BLaER1 (cell line): ENCODE measurements at regions not wholly inside any gene's neighbourhood (a gene's known extent, or its start where the extent isn't known, plus 50 kb on each side); places are given as distances from the start of the nearest gene placed in this dataset.

Experiments
- H3K27ac ChIP-seq: shearing (Covaris generic); formaldehyde crosslinking; 2 replicates; pipeline ENCODE4 v1.8.1; 2022
- H3K27me3 ChIP-seq: shearing (Covaris generic); formaldehyde crosslinking; 2 replicates; pipeline ENCODE4 v1.8.1; 2022
- H3K36me3 ChIP-seq: shearing (Covaris generic); formaldehyde crosslinking; 2 replicates; pipeline ENCODE4 v1.8.1; 2022
- H3K4me1 ChIP-seq: shearing (Covaris generic); formaldehyde crosslinking; 2 replicates; pipeline ENCODE4 v1.8.1; 2022
- H3K4me2 ChIP-seq: shearing (Covaris generic); formaldehyde crosslinking; 2 replicates; pipeline ENCODE4 v1.8.1; 2022
- H3K4me3 ChIP-seq: shearing (Covaris generic); formaldehyde crosslinking; 2 replicates; pipeline ENCODE4 v1.8.1; 2022
- H3K9ac ChIP-seq: shearing (Covaris generic); formaldehyde crosslinking; 2 replicates; pipeline ENCODE4 v1.8.1; 2022
- H3K9me3 ChIP-seq: shearing (Covaris generic); formaldehyde crosslinking; 2 replicates; pipeline ENCODE4 v1.8.1; 2022
- H4K20me1 ChIP-seq: shearing (Covaris generic); formaldehyde crosslinking; 2 replicates; pipeline ENCODE4 v1.8.1; 2022
- Cebpa-rat ChIP-seq: shearing (Covaris generic); IDR thresholded peaks from 2 replicates; pipeline ENCODE4 v1.8.1; 2022

- Histone ChIP-seq H3K36me3 (no peaks in the 10 kb centered on the region), H3K27ac (no peak overlapping the region), H3K9ac (no peak overlapping the region), H3K27me3 (no peaks in the 10 kb centered on the region), H3K4me3 (no peak overlapping the region), H3K9me3 (peaks cover 3% of the 10 kb centered on the region; the same call in 1 of the 2 replicates), H4K20me1 (no peaks in the 10 kb centered on the region), H3K4me1 (peaks cover 13% of the 10 kb centered on the region), H3K4me2 (no peak overlapping the region)
- TF ChIP-seq Cebpa-rat = no peak
Measured at GRCh38 chr4:11496351-11496829, 67.7 kb upstream of the HS3ST1 start.

GRCh38 chr4:11495818-11496217, 67.1 kb upstream of the HS3ST1 start:
- H3K27me3 ChIP-seq = no peaks in the 10 kb centered on the region
- no peak overlapping the region for H3K27ac ChIP-seq
- no peaks in the 10 kb centered on the region for H3K36me3 ChIP-seq
- no peak for TF ChIP-seq Cebpa-rat
- no peak overlapping the region for H3K4me2 ChIP-seq
- H3K9me3 ChIP-seq = peaks cover 3% of the 10 kb centered on the region; the same call in 1 of the 2 replicates
- H3K9ac ChIP-seq = no peak overlapping the region
- peaks cover 13% of the 10 kb centered on the region for H3K4me1 ChIP-seq
- no peaks in the 10 kb centered on the region for H4K20me1 ChIP-seq
- no peak overlapping the region for H3K4me3 ChIP-seq

GRCh38 chr4:11495291-11495690, 66.6 kb upstream of the HS3ST1 start:
- no peak for TF ChIP-seq Cebpa-rat
- no peaks in the 10 kb centered on the region for H4K20me1 ChIP-seq
- no peaks in the 10 kb centered on the region for H3K36me3 ChIP-seq
- no peak overlapping the region for H3K4me3 ChIP-seq
- H3K4me1 ChIP-seq = peaks cover 13% of the 10 kb centered on the region
- H3K27ac ChIP-seq = no peak overlapping the region
- H3K27me3 ChIP-seq = no peaks in the 10 kb centered on the region
- no peak overlapping the region for H3K9ac ChIP-seq
- H3K9me3 ChIP-seq = peaks cover 3% of the 10 kb centered on the region; the same call in 1 of the 2 replicates
- no peak overlapping the region for H3K4me2 ChIP-seq

- Histone ChIP-seq H3K27ac (no peak overlapping the region), H3K4me1 (peaks cover 13% of the 10 kb centered on the region), H3K36me3 (no peaks in the 10 kb centered on the region), H3K4me3 (no peak overlapping the region), H4K20me1 (no peaks in the 10 kb centered on the region), H3K9ac (no peak overlapping the region), H3K9me3 (peaks cover 3% of the 10 kb centered on the region; the same call in 1 of the 2 replicates), H3K27me3 (no peaks in the 10 kb centered on the region), H3K4me2 (0 out of 2 replicates have a peak overlapping the region, but pooled peaks have one; percentile 0)
- no peak for TF ChIP-seq Cebpa-rat
Measured at GRCh38 chr4:11494232-11494631, 65.5 kb upstream of the HS3ST1 start.

- no peak overlapping the region for H3K4me3 ChIP-seq
- no peak overlapping the region for H3K27ac ChIP-seq
- H3K4me2 ChIP-seq = no peak overlapping the region
- no peaks in the 10 kb centered on the region for H3K36me3 ChIP-seq
- H3K4me1 ChIP-seq = peaks cover 6% of the 10 kb centered on the region
- no peaks in the 10 kb centered on the region for H4K20me1 ChIP-seq
- no peaks in the 10 kb centered on the region for H3K9me3 ChIP-seq
- H3K27me3 ChIP-seq = no peaks in the 10 kb centered on the region
- no peak for TF ChIP-seq Cebpa-rat
- no peak overlapping the region for H3K9ac ChIP-seq
Measured at GRCh38 chr4:11489453-11490083, 60.9 kb upstream of the HS3ST1 start.

GRCh38 chr4:11488657-11489452, 60.2 kb upstream of the HS3ST1 start:
- Histone ChIP-seq H3K36me3 (no peaks in the 10 kb centered on the region), H3K4me3 (no peak overlapping the region), H3K9me3 (no peaks in the 10 kb centered on the region), H3K9ac (no peak overlapping the region), H3K27me3 (no peaks in the 10 kb centered on the region), H3K4me2 (no peak overlapping the region), H3K27ac (no peak overlapping the region), H3K4me1 (no peaks in the 10 kb centered on the region), H4K20me1 (no peaks in the 10 kb centered on the region)
- no peak for TF ChIP-seq Cebpa-rat

- H4K20me1 ChIP-seq = no peaks in the 10 kb centered on the region
- H3K9me3 ChIP-seq = no peaks in the 10 kb centered on the region
- no peaks in the 10 kb centered on the region for H3K27me3 ChIP-seq
- H3K4me2 ChIP-seq = no peak overlapping the region
- no peak overlapping the region for H3K4me3 ChIP-seq
- H3K27ac ChIP-seq = no peak overlapping the region
- no peaks in the 10 kb centered on the region for H3K4me1 ChIP-seq
- H3K9ac ChIP-seq = no peak overlapping the region
- TF ChIP-seq Cebpa-rat = no peak
- H3K36me3 ChIP-seq = no peaks in the 10 kb centered on the region
Measured at GRCh38 chr4:11487868-11488544, 59.3 kb upstream of the HS3ST1 start.

GRCh38 chr4:11487139-11487538, 58.4 kb upstream of the HS3ST1 start:
- Histone ChIP-seq H4K20me1 (no peaks in the 10 kb centered on the region), H3K4me3 (no peak overlapping the region), H3K4me1 (no peaks in the 10 kb centered on the region), H3K36me3 (no peaks in the 10 kb centered on the region), H3K27me3 (no peaks in the 10 kb centered on the region), H3K9ac (no peak overlapping the region), H3K4me2 (no peak overlapping the region), H3K27ac (no peak overlapping the region), H3K9me3 (no peaks in the 10 kb centered on the region)
- no peak for TF ChIP-seq Cebpa-rat

- H3K4me3 ChIP-seq = no peak overlapping the region
- H3K9ac ChIP-seq = no peak overlapping the region
- peaks cover 9% of the 10 kb centered on the region for H3K4me1 ChIP-seq
- H3K4me2 ChIP-seq = no peak overlapping the region
- no peaks in the 10 kb centered on the region for H3K9me3 ChIP-seq
- no peaks in the 10 kb centered on the region for H3K36me3 ChIP-seq
- H4K20me1 ChIP-seq = no peaks in the 10 kb centered on the region
- TF ChIP-seq Cebpa-rat = no peak
- H3K27ac ChIP-seq = no peak overlapping the region
- H3K27me3 ChIP-seq = no peaks in the 10 kb centered on the region
Measured at GRCh38 chr4:11485926-11486325, 57.2 kb upstream of the HS3ST1 start.

GRCh38 chr4:11484531-11484930, 55.8 kb upstream of the HS3ST1 start:
- Histone ChIP-seq H3K36me3 (no peaks in the 10 kb centered on the region), H3K4me2 (no peak overlapping the region), H3K9ac (no peak overlapping the region), H3K27me3 (no peaks in the 10 kb centered on the region), H3K4me3 (no peak overlapping the region), H3K4me1 (peaks cover 19% of the 10 kb centered on the region), H4K20me1 (no peaks in the 10 kb centered on the region), H3K9me3 (no peaks in the 10 kb centered on the region), H3K27ac (no peak overlapping the region)
- TF ChIP-seq Cebpa-rat = no peak
